ENCODE measurements at regions not wholly inside any gene's neighbourhood (a gene's known extent, or its start where the extent isn't known, plus 50 kb on each side); places are given as distances from the start of the nearest gene placed in this dataset.

DNA sequence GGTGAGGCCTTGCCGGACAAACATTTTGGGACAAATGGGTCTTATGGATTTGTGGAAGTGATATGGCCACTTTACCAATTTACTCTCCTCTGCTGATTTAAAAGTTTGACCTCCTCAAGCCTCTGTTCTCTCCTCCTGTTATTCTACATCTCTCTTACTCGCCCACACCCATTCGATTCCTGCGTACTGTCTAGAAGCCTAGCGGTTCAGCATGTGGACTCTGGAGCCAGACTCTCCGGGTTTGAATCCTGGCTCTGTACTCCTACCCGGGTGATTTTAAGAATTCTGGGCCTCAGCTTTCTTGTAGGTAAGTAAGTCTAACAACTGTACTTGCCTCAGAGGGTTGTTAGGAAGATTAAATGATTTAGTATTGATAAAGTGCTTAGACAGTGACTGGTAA, 168.6 kb upstream of the IFNG-AS1 start:
- TF ChIP-seq POLR2AphosphoS5 (IDR thresholded peaks at IDR 0.05; ENCODE audit: low read depth, low read length) = no peak
- TF ChIP-seq, protein P1, sequence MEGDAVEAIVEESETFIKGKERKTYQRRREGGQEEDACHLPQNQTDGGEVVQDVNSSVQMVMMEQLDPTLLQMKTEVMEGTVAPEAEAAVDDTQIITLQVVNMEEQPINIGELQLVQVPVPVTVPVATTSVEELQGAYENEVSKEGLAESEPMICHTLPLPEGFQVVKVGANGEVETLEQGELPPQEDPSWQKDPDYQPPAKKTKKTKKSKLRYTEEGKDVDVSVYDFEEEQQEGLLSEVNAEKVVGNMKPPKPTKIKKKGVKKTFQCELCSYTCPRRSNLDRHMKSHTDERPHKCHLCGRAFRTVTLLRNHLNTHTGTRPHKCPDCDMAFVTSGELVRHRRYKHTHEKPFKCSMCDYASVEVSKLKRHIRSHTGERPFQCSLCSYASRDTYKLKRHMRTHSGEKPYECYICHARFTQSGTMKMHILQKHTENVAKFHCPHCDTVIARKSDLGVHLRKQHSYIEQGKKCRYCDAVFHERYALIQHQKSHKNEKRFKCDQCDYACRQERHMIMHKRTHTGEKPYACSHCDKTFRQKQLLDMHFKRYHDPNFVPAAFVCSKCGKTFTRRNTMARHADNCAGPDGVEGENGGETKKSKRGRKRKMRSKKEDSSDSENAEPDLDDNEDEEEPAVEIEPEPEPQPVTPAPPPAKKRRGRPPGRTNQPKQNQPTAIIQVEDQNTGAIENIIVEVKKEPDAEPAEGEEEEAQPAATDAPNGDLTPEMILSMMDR (IDR thresholded peaks at IDR 0.05) = no peak
- no peak for TF ChIP-seq TCF7L2 (IDR thresholded peaks at IDR 0.05; ENCODE audit: low read depth, low read length)
- no peak for TF ChIP-seq SIN3A (IDR thresholded peaks at IDR 0.05; ENCODE audit: borderline replicate concordance, insufficient read depth, low read depth, low read length)
- TF ChIP-seq, protein P2, sequence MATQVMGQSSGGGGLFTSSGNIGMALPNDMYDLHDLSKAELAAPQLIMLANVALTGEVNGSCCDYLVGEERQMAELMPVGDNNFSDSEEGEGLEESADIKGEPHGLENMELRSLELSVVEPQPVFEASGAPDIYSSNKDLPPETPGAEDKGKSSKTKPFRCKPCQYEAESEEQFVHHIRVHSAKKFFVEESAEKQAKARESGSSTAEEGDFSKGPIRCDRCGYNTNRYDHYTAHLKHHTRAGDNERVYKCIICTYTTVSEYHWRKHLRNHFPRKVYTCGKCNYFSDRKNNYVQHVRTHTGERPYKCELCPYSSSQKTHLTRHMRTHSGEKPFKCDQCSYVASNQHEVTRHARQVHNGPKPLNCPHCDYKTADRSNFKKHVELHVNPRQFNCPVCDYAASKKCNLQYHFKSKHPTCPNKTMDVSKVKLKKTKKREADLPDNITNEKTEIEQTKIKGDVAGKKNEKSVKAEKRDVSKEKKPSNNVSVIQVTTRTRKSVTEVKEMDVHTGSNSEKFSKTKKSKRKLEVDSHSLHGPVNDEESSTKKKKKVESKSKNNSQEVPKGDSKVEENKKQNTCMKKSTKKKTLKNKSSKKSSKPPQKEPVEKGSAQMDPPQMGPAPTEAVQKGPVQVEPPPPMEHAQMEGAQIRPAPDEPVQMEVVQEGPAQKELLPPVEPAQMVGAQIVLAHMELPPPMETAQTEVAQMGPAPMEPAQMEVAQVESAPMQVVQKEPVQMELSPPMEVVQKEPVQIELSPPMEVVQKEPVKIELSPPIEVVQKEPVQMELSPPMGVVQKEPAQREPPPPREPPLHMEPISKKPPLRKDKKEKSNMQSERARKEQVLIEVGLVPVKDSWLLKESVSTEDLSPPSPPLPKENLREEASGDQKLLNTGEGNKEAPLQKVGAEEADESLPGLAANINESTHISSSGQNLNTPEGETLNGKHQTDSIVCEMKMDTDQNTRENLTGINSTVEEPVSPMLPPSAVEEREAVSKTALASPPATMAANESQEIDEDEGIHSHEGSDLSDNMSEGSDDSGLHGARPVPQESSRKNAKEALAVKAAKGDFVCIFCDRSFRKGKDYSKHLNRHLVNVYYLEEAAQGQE (IDR thresholded peaks at IDR 0.05; ENCODE audit: insufficient read depth in 1 of 2, low read depth in 2 of 2, low read length in 1 of 2) = no peak
- intact Hi-C loops (cut with micrococcal nuclease; ENCODE audit: unreplicated experiment) (no loop called here), in situ Hi-C loops (cut with HindIII; ENCODE audit: low pct_unique_long_range_greater_than_20kb, low sequenced_read_pairs) (no loop called here)
- no peak overlapping the region for H3K27ac ChIP-seq (ENCODE audit: low read length)
- 0 out of 2 replicates have a peak, but pooled peaks cover 8% of the 10 kb centered on the region for H3K9me3 ChIP-seq (ENCODE audit: control insufficient read depth, insufficient read depth, low read depth, low read length)
- ChIA-PET CTCF (no interaction called here), POLR2A (no interaction called here)
- H3K4me3 ChIP-seq (ENCODE audit: low read depth in 2 of 2, low read length in 2 of 2) = no peak overlapping the region
- BruUV-seq (replicated peaks) = no TSS peak
- no peaks in the 10 kb centered on the region for H3K36me3 ChIP-seq (ENCODE audit: control insufficient read depth, insufficient read depth, low read length)
- ATAC-seq (no peak), DNase-seq (ENCODE audit: low read depth, low spot score) (no peak)
- no peaks in the 10 kb centered on the region for H3K4me1 ChIP-seq (ENCODE audit: control insufficient read depth, insufficient read depth, low read length)
- no peaks in the 10 kb centered on the region for H3K27me3 ChIP-seq (ENCODE audit: control insufficient read depth, insufficient read depth, low read length)

DNA sequence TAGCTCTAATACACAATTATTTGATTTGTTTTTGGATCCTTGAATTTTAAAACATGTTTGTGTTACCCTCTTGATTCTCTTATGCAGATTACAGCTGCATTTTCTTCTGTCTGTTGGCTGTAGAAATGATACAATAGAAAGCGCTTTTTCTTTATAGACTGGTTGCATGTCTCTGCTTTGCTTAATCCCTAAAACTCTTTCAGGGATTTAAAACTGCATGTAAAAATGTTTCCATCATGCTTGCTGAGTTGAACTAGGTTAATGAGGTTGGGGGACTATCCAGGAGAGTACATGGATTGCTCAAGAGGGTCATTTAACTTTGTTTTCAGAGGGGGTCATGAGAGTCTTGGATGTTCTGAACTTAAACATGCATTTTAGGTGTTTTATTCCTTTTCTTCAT, 166.4 kb upstream of the IFNG-AS1 start:
- no peak overlapping the region for H3K27ac ChIP-seq (ENCODE audit: low read length)
- TF ChIP-seq, protein P2 (IDR thresholded peaks at IDR 0.05; ENCODE audit: insufficient read depth in 1 of 2, low read depth in 2 of 2, low read length in 1 of 2) = no peak
- TF ChIP-seq, protein P1 (IDR thresholded peaks at IDR 0.05) = no peak
- TF ChIP-seq POLR2AphosphoS5 (IDR thresholded peaks at IDR 0.05; ENCODE audit: low read depth, low read length) (no peak), SIN3A (IDR thresholded peaks at IDR 0.05; ENCODE audit: borderline replicate concordance, insufficient read depth, low read depth, low read length) (no peak), TCF7L2 (IDR thresholded peaks at IDR 0.05; ENCODE audit: low read depth, low read length) (no peak)
- DNase-seq (ENCODE audit: low read depth, low spot score) = no peak
- ChIA-PET CTCF (no interaction called here), POLR2A (no interaction called here)
- H3K4me3 ChIP-seq (ENCODE audit: low read depth in 2 of 2, low read length in 2 of 2) = no peak overlapping the region
- no peaks in the 10 kb centered on the region for H3K36me3 ChIP-seq (ENCODE audit: control insufficient read depth, insufficient read depth, low read length)
- H3K4me1 ChIP-seq (ENCODE audit: control insufficient read depth, insufficient read depth, low read length) = 0 out of 2 replicates have a peak, but pooled peaks cover 3% of the 10 kb centered on the region
- ATAC-seq = no peak
- BruUV-seq (replicated peaks) = no TSS peak
- no peaks in the 10 kb centered on the region for H3K27me3 ChIP-seq (ENCODE audit: control insufficient read depth, insufficient read depth, low read length)
- no peaks in the 10 kb centered on the region for H3K9me3 ChIP-seq (ENCODE audit: control insufficient read depth, insufficient read depth, low read depth, low read length)
- in situ Hi-C loops (cut with HindIII; ENCODE audit: low pct_unique_long_range_greater_than_20kb, low sequenced_read_pairs) (no loop called here), intact Hi-C loops (cut with micrococcal nuclease; ENCODE audit: unreplicated experiment) (no loop called here)
